ENCODE measurements at regions not wholly inside any gene's neighbourhood (a gene's known extent, or its start where the extent isn't known, plus 50 kb on each side); places are given as distances from the start of the nearest gene placed in this dataset.

DNA sequence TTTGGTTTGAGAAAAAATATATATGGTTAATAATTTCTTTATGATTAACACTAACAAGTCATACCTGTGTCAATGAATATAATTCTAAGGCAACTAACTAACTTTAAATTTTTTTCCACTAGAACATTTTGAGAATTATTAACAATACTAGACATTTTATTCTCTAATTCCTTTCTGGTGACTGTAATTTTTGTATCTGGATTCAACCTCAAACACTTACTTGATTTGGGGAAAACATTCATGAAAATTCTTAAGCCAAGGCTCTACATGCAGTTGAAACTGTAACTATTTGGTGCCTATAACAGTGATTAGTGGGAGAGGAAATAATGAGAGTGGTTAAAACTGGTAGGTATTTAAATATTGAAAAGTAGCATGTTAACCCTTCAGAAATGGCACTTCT lies 546.5 kb upstream of the KLHL29 start:
- TF ChIP-seq, protein P1, sequence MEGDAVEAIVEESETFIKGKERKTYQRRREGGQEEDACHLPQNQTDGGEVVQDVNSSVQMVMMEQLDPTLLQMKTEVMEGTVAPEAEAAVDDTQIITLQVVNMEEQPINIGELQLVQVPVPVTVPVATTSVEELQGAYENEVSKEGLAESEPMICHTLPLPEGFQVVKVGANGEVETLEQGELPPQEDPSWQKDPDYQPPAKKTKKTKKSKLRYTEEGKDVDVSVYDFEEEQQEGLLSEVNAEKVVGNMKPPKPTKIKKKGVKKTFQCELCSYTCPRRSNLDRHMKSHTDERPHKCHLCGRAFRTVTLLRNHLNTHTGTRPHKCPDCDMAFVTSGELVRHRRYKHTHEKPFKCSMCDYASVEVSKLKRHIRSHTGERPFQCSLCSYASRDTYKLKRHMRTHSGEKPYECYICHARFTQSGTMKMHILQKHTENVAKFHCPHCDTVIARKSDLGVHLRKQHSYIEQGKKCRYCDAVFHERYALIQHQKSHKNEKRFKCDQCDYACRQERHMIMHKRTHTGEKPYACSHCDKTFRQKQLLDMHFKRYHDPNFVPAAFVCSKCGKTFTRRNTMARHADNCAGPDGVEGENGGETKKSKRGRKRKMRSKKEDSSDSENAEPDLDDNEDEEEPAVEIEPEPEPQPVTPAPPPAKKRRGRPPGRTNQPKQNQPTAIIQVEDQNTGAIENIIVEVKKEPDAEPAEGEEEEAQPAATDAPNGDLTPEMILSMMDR (IDR thresholded peaks at IDR 0.05), result no peak
- TF ChIP-seq EP300 (IDR thresholded peaks at IDR 0.05), result no peak

Data from ovary (tissue), 3 donors.